GM12865 (cell line): ENCODE measurements at regions not wholly inside any gene's neighbourhood (a gene's known extent, or its start where the extent isn't known, plus 50 kb on each side); places are given as distances from the start of the nearest gene placed in this dataset.

Experiments used
- DNase-seq: peaks from one replicate; pipeline ENCODE4 v3.0.0; 2010; ENCODE audit warnings: low read depth
- H3K4me3 ChIP-seq: 2 replicates; pipeline ENCODE4 v1.5.1; 2011; ENCODE audit warnings: mild to moderate bottlenecking, low read depth, low read length, control low read depth
- TF ChIP-seq, protein P1 (sequence below): IDR thresholded peaks from 2 replicates; pipeline ENCODE4 v1.5.1; 2011; ENCODE audit warnings: low read length, control low read depth, low read depth, inconsistent platforms; ENCODE audit not compliant: insufficient read depth; ENCODE audit errors: missing control alignments

GRCh38 chr9:28342815-28343338 lies 769.6 kb upstream of the C9orf72 start:
- TF ChIP-seq, protein P1, sequence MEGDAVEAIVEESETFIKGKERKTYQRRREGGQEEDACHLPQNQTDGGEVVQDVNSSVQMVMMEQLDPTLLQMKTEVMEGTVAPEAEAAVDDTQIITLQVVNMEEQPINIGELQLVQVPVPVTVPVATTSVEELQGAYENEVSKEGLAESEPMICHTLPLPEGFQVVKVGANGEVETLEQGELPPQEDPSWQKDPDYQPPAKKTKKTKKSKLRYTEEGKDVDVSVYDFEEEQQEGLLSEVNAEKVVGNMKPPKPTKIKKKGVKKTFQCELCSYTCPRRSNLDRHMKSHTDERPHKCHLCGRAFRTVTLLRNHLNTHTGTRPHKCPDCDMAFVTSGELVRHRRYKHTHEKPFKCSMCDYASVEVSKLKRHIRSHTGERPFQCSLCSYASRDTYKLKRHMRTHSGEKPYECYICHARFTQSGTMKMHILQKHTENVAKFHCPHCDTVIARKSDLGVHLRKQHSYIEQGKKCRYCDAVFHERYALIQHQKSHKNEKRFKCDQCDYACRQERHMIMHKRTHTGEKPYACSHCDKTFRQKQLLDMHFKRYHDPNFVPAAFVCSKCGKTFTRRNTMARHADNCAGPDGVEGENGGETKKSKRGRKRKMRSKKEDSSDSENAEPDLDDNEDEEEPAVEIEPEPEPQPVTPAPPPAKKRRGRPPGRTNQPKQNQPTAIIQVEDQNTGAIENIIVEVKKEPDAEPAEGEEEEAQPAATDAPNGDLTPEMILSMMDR: no peak
- no peak for DNase-seq
- no peak overlapping the region for H3K4me3 ChIP-seq

- no peak for DNase-seq
- no peak overlapping the region for H3K4me3 ChIP-seq
- TF ChIP-seq, protein P1: no peak
Observed at GRCh38 chr9:28363151-28363562, 789.9 kb upstream of the C9orf72 start.

DNA sequence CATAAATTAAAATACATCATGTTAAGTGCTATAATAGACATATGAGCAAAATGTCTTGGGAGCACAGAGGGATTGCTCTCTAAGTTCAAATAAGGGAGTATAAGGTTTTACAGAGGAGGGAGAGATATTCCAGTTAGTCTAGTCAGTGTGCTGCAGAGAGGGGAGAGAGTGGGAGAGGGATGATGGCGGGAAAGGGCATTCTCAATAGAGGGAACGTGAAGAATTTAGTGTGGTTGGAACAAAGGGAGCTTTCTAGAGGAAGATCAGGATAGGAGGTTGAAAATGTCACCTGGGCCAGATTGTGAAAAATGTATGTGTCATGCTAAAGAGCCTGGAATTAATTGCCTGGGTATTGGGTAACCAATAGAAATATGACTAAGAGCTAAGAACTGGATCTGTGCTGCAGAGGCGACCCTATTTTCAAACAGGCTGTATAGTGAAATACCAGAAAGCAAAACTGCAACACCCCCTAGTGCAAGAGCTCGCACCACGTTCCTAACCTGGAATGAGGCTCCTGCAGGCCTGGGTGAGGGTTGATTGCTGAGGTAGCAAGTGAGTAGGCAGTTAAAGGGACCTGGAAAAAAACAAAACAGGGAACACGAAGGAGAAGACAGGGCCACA lies 791.8 kb upstream of the C9orf72 start:
- H3K4me3 ChIP-seq: no peak overlapping the region
- no peak for DNase-seq
- TF ChIP-seq, protein P1: no peak

GRCh38 chr9:28365728-28366127 lies 792.4 kb upstream of the C9orf72 start:
- H3K4me3 ChIP-seq: no peak overlapping the region
- no peak for DNase-seq
- TF ChIP-seq, protein P1: no peak

DNA sequence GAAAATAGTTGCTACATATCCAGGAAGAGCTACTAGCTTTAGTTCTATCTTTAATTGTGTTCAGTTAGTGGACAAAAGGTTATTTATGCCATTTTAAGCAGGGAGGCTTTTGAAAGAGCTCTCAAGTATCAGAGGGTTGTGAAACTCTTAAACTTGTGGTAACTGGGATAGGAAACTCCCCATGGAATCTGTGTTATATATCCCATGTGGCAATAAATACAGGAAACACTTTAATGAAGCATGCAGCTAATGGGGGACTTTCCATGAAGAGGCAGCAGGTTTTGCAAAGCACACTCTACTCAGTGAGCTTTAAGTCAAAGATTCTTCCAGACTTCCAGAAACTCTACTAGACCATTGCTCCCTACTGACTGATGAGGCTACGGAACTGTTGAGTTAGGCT lies 805.0 kb upstream of the C9orf72 start:
- H3K4me3 ChIP-seq: no peak overlapping the region
- TF ChIP-seq, protein P1: no peak
- DNase-seq: no peak

- H3K4me3 ChIP-seq: no peak overlapping the region
- TF ChIP-seq, protein P1: no peak
- no peak for DNase-seq
Observed at GRCh38 chr9:28379082-28379481, 805.8 kb upstream of the C9orf72 start.

GRCh38 chr9:28389411-28389810 lies 816.1 kb upstream of the C9orf72 start:
- TF ChIP-seq, protein P1: no peak
- DNase-seq: no peak
- no peak overlapping the region for H3K4me3 ChIP-seq
